Activated naive CD4-positive, alpha-beta T cell treated with Interleukin-2 at 50 U/mL for 16 hours (primary cell): ENCODE measurements at regions not wholly inside any gene's neighbourhood (a gene's known extent, or its start where the extent isn't known, plus 50 kb on each side); places are given as distances from the start of the nearest gene placed in this dataset.
"Not testable (repeated sequence)": the region's sequence is repeated elsewhere in the genome, so short reads cannot be mapped to it uniquely, and the experiment has no call there.

ENCODE experiments used
- DNase-seq: peaks from one replicate; pipeline ENCODE4 v3.0.0-alpha.2; 2020

DNA sequence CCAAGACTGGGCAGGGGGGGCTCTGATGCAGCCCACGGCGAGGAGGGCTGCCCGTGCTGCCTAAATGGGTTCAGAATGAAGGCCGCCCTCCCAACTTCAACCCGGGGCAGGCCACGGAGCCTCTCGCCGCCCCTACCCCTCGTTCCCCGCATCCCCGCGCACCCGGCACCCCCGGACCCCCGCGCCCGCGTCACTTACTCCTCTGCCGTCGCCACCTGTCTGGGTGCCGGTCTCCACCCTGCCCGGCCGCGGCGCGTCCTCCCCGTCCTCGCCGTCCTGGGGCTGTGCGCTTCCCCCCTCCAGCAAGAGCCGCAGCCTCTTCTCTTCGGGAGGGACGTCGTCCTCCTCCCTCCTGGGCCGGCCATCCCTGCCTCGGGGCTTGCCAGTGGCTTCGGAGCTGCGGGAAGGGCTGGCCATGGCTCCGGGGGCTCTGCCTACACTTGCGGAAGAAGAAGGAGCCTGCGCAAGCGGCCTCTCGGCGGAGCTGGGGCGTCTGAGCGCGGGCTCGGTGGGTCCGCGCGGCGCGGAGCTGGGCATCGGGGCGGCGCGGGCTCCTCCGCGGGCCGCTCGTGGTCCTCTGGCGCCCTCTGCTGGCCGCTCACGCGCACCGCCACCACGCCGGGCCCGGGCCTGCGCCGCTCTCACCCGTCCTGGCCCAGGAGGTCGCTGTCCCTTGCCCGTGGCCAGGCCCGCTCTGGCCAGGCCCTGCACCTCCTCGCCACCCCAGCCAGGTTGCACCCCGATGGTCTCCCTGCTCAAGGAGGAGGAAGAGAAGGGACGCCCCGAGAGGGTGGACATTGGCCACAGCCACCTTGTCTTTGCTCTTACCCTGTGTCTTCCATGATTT lies 59.3 kb upstream of the CLEC6A start:
- DNase-seq = peak; percentile 74

- DNase-seq = not testable (repeated sequence)
Observed at GRCh38 chr12:8397378-8397777, 58.4 kb upstream of the CLEC6A start.

DNA sequence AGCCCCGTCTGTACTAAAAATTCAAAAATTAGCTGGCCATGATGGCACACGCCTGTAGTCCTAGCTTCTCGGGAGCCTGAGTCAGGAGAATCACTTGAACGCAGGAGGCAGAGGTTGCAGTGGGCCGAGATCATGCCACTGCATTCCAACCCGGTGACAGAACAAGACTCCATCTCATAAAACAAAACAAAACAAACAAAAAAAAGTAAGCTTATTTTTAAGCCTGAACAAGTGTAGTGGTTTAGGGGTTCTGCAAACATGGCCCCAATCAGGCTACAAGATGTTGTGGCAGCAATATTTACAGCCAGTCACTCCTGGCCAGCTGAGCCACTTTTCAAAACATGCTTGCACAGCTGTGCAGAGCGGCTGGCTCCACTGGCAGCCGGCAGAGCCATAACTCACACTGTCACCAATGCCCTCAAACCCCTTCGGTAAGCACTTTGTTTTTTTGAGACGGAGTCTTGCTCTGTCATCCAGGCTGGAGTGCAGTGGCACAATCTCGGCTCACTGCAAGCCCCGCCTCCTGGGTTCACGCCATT lies 56.2 kb upstream of the CLEC6A start:
- not testable (repeated sequence) for DNase-seq

- DNase-seq = not testable (repeated sequence)
Observed at GRCh38 chr12:8403834-8404233, 51.9 kb upstream of the CLEC6A start.

DNA sequence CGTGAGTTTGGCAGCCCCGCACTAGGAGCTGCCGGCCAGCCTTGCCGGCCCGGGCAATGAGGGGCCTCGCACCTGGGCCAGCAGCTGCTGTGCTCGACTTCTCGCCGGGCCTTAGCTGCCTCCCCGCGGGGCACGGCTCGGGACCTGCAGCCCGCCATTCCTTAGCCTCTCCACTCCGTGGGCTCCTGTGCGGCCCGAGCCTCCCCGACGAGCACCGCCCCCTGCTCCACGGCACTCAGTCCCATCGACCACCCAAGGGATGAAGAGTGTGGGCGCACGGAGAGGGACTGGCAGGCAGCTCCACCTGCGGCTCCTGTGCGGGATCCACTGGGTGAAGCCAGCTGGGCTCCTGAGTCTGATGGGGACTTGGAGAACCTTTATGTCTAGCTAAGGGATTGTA lies 51.4 kb upstream of the CLEC6A start:
- DNase-seq = not testable (repeated sequence)
